Ovary (tissue), 7 donors: ENCODE measurements at regions not wholly inside any gene's neighbourhood (a gene's known extent, or its start where the extent isn't known, plus 50 kb on each side); places are given as distances from the start of the nearest gene placed in this dataset.
"Not testable (repeated sequence)": the region's sequence is repeated elsewhere in the genome, so short reads cannot be mapped to it uniquely, and the experiment has no call there.

ENCODE experiments used
- DNase-seq, 5 donors: peaks; one replicate each; pipeline ENCODE4 v3.0.0-alpha.2; 2019 to 2020
- H3K27ac ChIP-seq, 2 donors: fragments of 200-600 bp; one replicate each; pipeline versions ENCODE4 v1.5.1 to v1.8.0; 2019 to 2022
- H3K27me3 ChIP-seq: fragments of 200-600 bp; one replicate; pipeline ENCODE4 v1.8.0; 2022
- H3K36me3 ChIP-seq: fragments of 200-600 bp; sonication (generic); one replicate; pipeline ENCODE4 v1.5.1; 2019
- H3K4me1 ChIP-seq: one replicate; pipeline ENCODE4 v1.8.1; 2013; ENCODE audit warnings: mild to moderate bottlenecking, moderate library complexity; ENCODE audit not compliant: insufficient read depth
- H3K4me3 ChIP-seq: fragments of 200-600 bp; sonication (generic); one replicate; pipeline ENCODE4 v1.5.1; 2017
- H3K9me3 ChIP-seq, 2 donors: fragments of 200-600 bp in 1 of 2; sonication (generic) in 1 of 2; one replicate each; pipeline versions ENCODE4 v1.5.1 to v1.8.1; 2013 to 2019; ENCODE audit warnings: mild to moderate bottlenecking in 1 of 2, moderate library complexity in 1 of 2
- EP300 ChIP-seq: sonication (generic); formaldehyde crosslinking; IDR thresholded peaks from one replicate; pipeline ENCODE4 v1.6.1; 2017; ENCODE audit warnings: antibody characterized with exemption
- POLR2A ChIP-seq: fragments of 450-650 bp; IDR thresholded peaks from one replicate; pipeline ENCODE4 v1.6.1; 2017; ENCODE audit warnings: antibody characterized with exemption, mild to moderate bottlenecking, moderate library complexity
- WGBS, 3 donors: extraction: QIAGEN DNeasy Blood & Tissue Kit in 1 of 3; methylation state at CpG; one replicate each; pipeline versions ENCODE4 v1.1.5 to v1.1.7; 2013 to 2017; 5-methylcytosine and 5-hydroxymethylcytosine counted together
- intact Hi-C, 4 donors: fragments of 100-400 bp; cut with DNase I; formaldehyde crosslinking; loops; one replicate each; pipeline versions ENCODE4 v1.11.0 to v1.15.1; 2022 to 2023
- TF ChIP-seq, protein P1 (sequence below), 3 donors: fragments of 450-650 bp in 2 of 3; fragments of 200-600 bp in 1 of 3; IDR thresholded peaks; one replicate each; pipeline versions ENCODE4 v1.5.1 to v1.8.0; 2016 to 2022; ENCODE audit warnings: antibody characterized with exemption in 3 of 3, mild to moderate bottlenecking in 1 of 3
- donor health status: DM: no; HTN: no; CAD: no; lungs with moderate emphysema.
- donor health status: DM: no; HTN: no; CAD: no.
- donor health status: Bipolar disorder and iron deficiency.
- donor health status: DM: no; HTN: no; CAD: no.
- donor health status: DM: yes; HTN: yes; CAD: no.

DNA sequence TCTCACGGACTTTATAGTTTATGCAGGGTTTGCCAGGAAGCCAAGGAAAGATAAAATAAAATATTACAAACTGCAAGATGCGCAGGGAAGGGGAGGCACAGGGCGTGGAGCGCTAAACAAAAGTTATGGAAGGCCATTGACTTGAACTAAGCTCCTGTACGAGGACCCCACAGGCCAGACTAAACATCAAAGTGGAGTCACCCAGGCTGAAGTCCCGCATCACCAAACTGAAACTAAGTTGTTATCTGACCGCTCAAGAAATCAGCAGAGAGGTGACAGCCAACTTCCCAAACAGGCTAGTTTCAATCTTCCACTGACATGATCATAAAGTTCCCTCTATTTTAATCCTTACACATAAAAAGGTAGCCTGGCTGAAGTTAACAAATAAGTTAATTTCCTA lies 90.5 kb upstream of the YWHAQ start:
- WGBS, 3 donors = 41 to 73% (median 52%) methylated on average over 7 of the region's 7 CpGs
- no peak for DNase-seq
- no peak for TF ChIP-seq EP300
- TF ChIP-seq, protein P1, sequence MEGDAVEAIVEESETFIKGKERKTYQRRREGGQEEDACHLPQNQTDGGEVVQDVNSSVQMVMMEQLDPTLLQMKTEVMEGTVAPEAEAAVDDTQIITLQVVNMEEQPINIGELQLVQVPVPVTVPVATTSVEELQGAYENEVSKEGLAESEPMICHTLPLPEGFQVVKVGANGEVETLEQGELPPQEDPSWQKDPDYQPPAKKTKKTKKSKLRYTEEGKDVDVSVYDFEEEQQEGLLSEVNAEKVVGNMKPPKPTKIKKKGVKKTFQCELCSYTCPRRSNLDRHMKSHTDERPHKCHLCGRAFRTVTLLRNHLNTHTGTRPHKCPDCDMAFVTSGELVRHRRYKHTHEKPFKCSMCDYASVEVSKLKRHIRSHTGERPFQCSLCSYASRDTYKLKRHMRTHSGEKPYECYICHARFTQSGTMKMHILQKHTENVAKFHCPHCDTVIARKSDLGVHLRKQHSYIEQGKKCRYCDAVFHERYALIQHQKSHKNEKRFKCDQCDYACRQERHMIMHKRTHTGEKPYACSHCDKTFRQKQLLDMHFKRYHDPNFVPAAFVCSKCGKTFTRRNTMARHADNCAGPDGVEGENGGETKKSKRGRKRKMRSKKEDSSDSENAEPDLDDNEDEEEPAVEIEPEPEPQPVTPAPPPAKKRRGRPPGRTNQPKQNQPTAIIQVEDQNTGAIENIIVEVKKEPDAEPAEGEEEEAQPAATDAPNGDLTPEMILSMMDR (IDR thresholded peaks at IDR 0.05) = no peak
- no peak for TF ChIP-seq POLR2A

DNA sequence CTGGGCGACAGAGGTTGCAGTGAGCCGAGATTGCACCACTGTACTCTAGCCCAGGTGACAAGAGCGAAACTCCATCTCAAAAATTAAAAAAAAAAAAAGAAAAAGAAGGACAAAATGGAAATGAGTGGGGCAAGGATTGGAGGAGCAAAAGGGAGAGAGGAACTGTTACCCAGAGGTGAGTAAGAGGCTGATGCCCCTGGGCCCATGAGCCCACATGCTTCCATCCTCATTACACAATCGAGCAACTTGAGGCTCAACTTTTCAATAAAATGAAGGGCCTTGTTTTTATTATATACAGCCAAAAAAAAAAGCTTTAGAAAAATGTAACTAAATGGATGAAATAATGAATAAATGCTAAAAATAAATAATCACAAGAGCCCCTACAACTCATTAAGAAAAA lies 91.7 kb upstream of the YWHAQ start:
- 90 to 94% (median 94%) methylated on average over 4 of the region's 4 CpGs for WGBS, 3 donors
- intact Hi-C loops = no loop called here

More for the DNA sequence above, 90.5 kb upstream of the YWHAQ start:
- intact Hi-C loops = no loop called here
- H3K27me3 ChIP-seq = no peaks in the 10 kb centered on the region
- no peak overlapping the region for H3K4me3 ChIP-seq
- H3K27ac ChIP-seq = no peak overlapping the region
- H3K4me1 ChIP-seq = no peaks in the 10 kb centered on the region
- H3K36me3 ChIP-seq = no peaks in the 10 kb centered on the region
- H3K9me3 ChIP-seq = no peaks in the 10 kb centered on the region

DNA sequence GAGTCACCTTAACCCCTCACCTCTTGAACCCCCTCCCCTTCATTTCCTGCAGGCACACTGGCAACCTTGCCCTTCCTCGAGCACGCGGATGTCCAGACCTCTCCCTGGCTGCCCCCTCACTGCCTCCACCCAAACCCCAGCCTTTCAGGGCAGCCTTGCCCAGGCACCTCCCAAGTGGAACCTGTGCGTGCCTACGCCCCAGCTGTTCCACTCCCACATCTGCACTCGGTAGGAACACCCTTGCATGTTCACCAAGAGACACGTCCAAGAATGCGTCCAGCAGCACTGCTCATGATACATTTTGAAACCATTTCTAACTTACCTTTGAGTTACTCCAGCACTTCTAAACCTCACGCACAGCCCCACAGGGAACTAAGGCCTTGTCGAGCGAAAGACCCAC lies 93.8 kb upstream of the YWHAQ start:
- intact Hi-C loops = no loop called here
- H3K27ac ChIP-seq = no peak overlapping the region
- WGBS, 3 donors = 79 to 83% (median 82%) methylated on average over 11 of the region's 11 CpGs
- DNase-seq = no peak
- no peaks in the 10 kb centered on the region for H3K27me3 ChIP-seq
- H3K36me3 ChIP-seq = no peaks in the 10 kb centered on the region
- H3K4me1 ChIP-seq = no peaks in the 10 kb centered on the region
- no peak overlapping the region for H3K4me3 ChIP-seq
- no peak for TF ChIP-seq EP300
- H3K9me3 ChIP-seq = no peaks in the 10 kb centered on the region

More for the DNA sequence above, 91.7 kb upstream of the YWHAQ start:
- Histone ChIP-seq H3K4me1 (no peaks in the 10 kb centered on the region), H3K36me3 (no peaks in the 10 kb centered on the region), H3K27ac (no peak overlapping the region), H3K9me3 (no peaks in the 10 kb centered on the region), H3K4me3 (no peak overlapping the region), H3K27me3 (no peaks in the 10 kb centered on the region)
- TF ChIP-seq EP300 (no peak), POLR2A (no peak)
- TF ChIP-seq, protein P1 (IDR thresholded peaks at IDR 0.05) = no peak
- DNase-seq = no peak

DNA sequence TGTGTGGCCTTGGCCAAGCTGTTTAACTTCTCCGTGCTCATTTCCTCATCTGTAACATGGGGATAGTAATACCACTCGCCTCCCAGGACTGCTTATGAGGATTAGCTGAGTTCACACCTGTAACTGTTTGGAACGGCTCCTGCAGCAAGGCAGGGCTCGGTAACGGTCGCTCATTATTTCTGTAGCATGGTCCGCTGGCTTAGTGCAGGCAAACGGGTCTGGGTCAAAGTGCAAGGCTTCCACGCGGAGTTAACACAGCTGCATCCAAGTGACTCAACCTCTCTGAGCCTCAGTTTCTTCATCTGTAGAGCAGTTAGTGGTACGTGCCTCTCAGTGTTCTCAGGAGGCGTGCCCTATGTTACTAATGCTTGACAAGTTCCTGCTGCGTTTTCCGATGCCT lies 94.3 kb upstream of the YWHAQ start:
- Histone ChIP-seq H3K4me3 (no peak overlapping the region), H3K4me1 (no peaks in the 10 kb centered on the region), H3K27me3 (no peaks in the 10 kb centered on the region), H3K36me3 (no peaks in the 10 kb centered on the region), H3K27ac (no peak overlapping the region), H3K9me3 (no peaks in the 10 kb centered on the region)
- TF ChIP-seq, protein P1 (IDR thresholded peaks at IDR 0.05) = no peak
- TF ChIP-seq EP300 = no peak
- no peak for TF ChIP-seq POLR2A
- no peak for DNase-seq
- intact Hi-C loops = no loop called here
- 78 to 83% (median 80%) methylated on average over 14 of the region's 14 CpGs for whole genome bisulfite sequencing, 3 donors

DNA sequence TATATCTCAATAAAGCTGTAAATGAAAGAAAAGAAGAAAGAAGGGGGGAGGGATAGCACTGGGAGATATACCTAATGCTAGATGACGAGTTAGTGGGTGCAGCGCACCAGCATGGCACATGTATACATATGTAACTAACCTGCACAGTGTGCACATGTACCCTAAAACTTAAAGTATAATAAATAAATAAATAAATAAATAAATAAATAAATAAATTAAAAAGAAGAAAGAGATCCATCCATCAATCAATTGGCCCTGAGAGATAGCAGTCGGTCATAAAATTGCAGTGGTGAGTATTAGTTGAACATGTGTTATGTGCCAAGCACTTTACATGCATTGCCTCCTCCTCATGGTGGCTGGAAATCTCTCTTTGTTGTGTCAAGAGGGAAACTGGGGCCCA lies 95.2 kb upstream of the YWHAQ start:
- DNase-seq, H3K27me3 ChIP-seq, H3K36me3 ChIP-seq, H3K27ac ChIP-seq, H3K9me3 ChIP-seq, H3K4me1 ChIP-seq, H3K4me3 ChIP-seq, intact Hi-C loops: not testable (repeated sequence)
- 83 to 95% (median 95%) methylated on average over 3 of the region's 3 CpGs for WGBS, 3 donors

DNA sequence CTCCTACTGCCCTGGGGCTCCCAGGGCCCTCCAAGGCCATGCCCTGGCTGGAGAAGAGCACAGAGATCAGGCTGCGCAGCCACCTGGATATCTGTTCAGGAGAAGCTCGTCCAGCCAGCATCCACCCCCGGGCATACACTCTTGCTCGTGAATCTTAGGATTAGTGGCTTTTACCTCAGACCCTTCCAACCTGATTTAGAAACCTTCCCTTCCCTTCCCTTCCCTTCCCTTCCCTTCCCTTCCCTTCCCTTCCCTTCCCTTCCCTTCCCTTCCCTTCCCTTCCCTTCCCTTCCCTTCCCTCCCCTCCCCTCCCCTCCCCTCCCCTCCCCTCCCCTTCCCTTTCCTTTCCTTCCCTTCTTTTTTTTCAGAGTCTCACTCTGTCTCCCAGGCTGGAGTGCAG lies 99.7 kb upstream of the YWHAQ start:
- H3K27me3 ChIP-seq, H3K27ac ChIP-seq, intact Hi-C loops, H3K36me3 ChIP-seq, H3K4me3 ChIP-seq, DNase-seq, H3K4me1 ChIP-seq, H3K9me3 ChIP-seq: not testable (repeated sequence)
- WGBS, 3 donors = 47 to 64% (median 58%) methylated on average over 4 of the region's 4 CpGs
